Panc1 (cell line): ENCODE measurements at regions not wholly inside any gene's neighbourhood (a gene's known extent, or its start where the extent isn't known, plus 50 kb on each side); places are given as distances from the start of the nearest gene placed in this dataset.

Experiments used
- POLR2AphosphoS5 ChIP-seq: IDR thresholded peaks from 2 replicates; pipeline ENCODE4 v1.6.1; 2012; ENCODE audit warnings: mild to moderate bottlenecking, low read depth, low read length, moderate library complexity
- SIN3A ChIP-seq: IDR thresholded peaks from 2 replicates; pipeline ENCODE4 v1.6.1; 2012; ENCODE audit warnings: low read depth, mild to moderate bottlenecking, low read length, moderate library complexity, borderline replicate concordance; ENCODE audit not compliant: insufficient read depth
- TCF7L2 ChIP-seq: IDR thresholded peaks from 2 replicates; pipeline ENCODE4 v1.6.1; 2011; ENCODE audit warnings: mild to moderate bottlenecking, low read depth, low read length, inconsistent platforms
- TF ChIP-seq, protein P1 (sequence below): fragments of 450-650 bp; IDR thresholded peaks from 2 replicates; pipeline ENCODE4 v1.5.1; 2017; ENCODE audit warnings: mild to moderate bottlenecking
- TF ChIP-seq, protein P2 (sequence below), 2 experiments: IDR thresholded peaks; 2 replicates each; pipeline ENCODE4 v1.6.1; 2011 to 2012; ENCODE audit warnings: low read depth in 2 of 2, control low read depth in 1 of 2, low read length in 1 of 2, mild to moderate bottlenecking in 1 of 2, moderate library complexity in 1 of 2; ENCODE audit not compliant: insufficient read depth in 1 of 2

DNA sequence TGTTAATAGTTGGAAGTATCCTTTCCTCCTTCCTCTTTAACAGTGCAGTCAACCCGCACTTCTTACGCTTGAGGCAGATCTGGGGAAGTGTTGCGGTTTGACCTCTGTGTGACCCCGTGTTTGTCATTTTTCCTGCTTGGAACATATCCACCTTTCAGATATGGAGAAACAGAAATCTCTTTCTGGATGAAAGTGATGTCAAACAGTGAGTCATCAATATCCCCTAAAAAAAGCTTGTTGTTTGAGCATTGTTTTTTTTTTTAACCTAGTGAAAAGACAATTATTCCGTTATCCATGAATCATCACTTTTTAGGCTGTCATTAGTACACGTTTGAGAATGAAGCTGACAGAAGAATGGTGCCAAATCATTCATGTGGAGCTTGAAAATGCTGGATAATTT, 293.7 kb downstream of the ARPP21 start:
- TF ChIP-seq, protein P1, sequence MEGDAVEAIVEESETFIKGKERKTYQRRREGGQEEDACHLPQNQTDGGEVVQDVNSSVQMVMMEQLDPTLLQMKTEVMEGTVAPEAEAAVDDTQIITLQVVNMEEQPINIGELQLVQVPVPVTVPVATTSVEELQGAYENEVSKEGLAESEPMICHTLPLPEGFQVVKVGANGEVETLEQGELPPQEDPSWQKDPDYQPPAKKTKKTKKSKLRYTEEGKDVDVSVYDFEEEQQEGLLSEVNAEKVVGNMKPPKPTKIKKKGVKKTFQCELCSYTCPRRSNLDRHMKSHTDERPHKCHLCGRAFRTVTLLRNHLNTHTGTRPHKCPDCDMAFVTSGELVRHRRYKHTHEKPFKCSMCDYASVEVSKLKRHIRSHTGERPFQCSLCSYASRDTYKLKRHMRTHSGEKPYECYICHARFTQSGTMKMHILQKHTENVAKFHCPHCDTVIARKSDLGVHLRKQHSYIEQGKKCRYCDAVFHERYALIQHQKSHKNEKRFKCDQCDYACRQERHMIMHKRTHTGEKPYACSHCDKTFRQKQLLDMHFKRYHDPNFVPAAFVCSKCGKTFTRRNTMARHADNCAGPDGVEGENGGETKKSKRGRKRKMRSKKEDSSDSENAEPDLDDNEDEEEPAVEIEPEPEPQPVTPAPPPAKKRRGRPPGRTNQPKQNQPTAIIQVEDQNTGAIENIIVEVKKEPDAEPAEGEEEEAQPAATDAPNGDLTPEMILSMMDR, result no peak
- TF ChIP-seq, protein P2, sequence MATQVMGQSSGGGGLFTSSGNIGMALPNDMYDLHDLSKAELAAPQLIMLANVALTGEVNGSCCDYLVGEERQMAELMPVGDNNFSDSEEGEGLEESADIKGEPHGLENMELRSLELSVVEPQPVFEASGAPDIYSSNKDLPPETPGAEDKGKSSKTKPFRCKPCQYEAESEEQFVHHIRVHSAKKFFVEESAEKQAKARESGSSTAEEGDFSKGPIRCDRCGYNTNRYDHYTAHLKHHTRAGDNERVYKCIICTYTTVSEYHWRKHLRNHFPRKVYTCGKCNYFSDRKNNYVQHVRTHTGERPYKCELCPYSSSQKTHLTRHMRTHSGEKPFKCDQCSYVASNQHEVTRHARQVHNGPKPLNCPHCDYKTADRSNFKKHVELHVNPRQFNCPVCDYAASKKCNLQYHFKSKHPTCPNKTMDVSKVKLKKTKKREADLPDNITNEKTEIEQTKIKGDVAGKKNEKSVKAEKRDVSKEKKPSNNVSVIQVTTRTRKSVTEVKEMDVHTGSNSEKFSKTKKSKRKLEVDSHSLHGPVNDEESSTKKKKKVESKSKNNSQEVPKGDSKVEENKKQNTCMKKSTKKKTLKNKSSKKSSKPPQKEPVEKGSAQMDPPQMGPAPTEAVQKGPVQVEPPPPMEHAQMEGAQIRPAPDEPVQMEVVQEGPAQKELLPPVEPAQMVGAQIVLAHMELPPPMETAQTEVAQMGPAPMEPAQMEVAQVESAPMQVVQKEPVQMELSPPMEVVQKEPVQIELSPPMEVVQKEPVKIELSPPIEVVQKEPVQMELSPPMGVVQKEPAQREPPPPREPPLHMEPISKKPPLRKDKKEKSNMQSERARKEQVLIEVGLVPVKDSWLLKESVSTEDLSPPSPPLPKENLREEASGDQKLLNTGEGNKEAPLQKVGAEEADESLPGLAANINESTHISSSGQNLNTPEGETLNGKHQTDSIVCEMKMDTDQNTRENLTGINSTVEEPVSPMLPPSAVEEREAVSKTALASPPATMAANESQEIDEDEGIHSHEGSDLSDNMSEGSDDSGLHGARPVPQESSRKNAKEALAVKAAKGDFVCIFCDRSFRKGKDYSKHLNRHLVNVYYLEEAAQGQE (IDR thresholded peaks at IDR 0.05; ENCODE audit: insufficient read depth in 1 of 2, low read depth in 2 of 2, low read length in 1 of 2), result no peak
- TF ChIP-seq TCF7L2, result no peak
- TF ChIP-seq POLR2AphosphoS5, result no peak
- no peak for TF ChIP-seq SIN3A
